HEK293 (cell line): ENCODE measurements at regions not wholly inside any gene's neighbourhood (a gene's known extent, or its start where the extent isn't known, plus 50 kb on each side); places are given as distances from the start of the nearest gene placed in this dataset.

ENCODE experiments used
- CTCF ChIA-PET: fragments of 350-600 bp; formaldehyde crosslinking; extraction: SDS; loops from one replicate; lab custom pipeline; 2021; ENCODE audit warnings: antibody characterized with exemption; lab: Yijun Ruan, JAX
- POLR2A ChIA-PET: fragments of 300-600 bp; formaldehyde crosslinking; extraction: SDS; loops from one replicate; lab custom pipeline; 2020; ENCODE audit warnings: antibody characterized with exemption, inconsistent platforms; lab: Yijun Ruan, JAX
- H3K27ac ChIP-seq: fragments of 200-500 bp; sonication (Bioruptor generic); 2 replicates; pipeline ENCODE4 v1.5.1; 2014; ENCODE audit warnings: low read depth, low read length, control low read depth, inconsistent platforms; ENCODE audit errors: extremely low read depth
- H3K36me3 ChIP-seq, 2 experiments: fragments of 200-500 bp in 1 of 2; sonication (Bioruptor generic) in 1 of 2; 1 replicate in 1 of 2; 2 replicates in 1 of 2; pipeline ENCODE4 v1.5.1; 2014 to 2017; ENCODE audit warnings: inconsistent platforms in 2 of 2, low read length in 2 of 2; ENCODE audit not compliant: control insufficient read depth in 2 of 2, insufficient read depth in 1 of 2
- H3K4me1 ChIP-seq: fragments of 200-500 bp; sonication (Bioruptor generic); 2 replicates; pipeline ENCODE4 v1.5.1; 2014; ENCODE audit warnings: mild to moderate bottlenecking, low read length, inconsistent platforms; ENCODE audit not compliant: control insufficient read depth, insufficient read depth
- H3K4me3 ChIP-seq: 2 replicates; pipeline ENCODE4 v1.5.1; 2011; ENCODE audit warnings: low read depth, mild to moderate bottlenecking, control low read depth, low read length, moderate library complexity
- H3K9me3 ChIP-seq: fragments of 200-500 bp; sonication (Bioruptor generic); 2 replicates; pipeline ENCODE4 v1.5.1; 2014; ENCODE audit warnings: low read depth, low read length, inconsistent platforms; ENCODE audit not compliant: control insufficient read depth, insufficient read depth
- BCL11A ChIP-seq: fragments of 450-650 bp; formaldehyde crosslinking; IDR thresholded peaks from 2 replicates; pipeline ENCODE4 v1.5.1; 2016; ENCODE audit warnings: low read depth, missing biosample characterization, missing genetic modification characterization
- SCRT2 ChIP-seq: fragments of 450-650 bp; formaldehyde crosslinking; IDR thresholded peaks from 2 replicates; pipeline ENCODE4 v1.5.1; 2016; ENCODE audit warnings: missing biosample characterization, missing genetic modification characterization
- SETDB1 ChIP-seq: IDR thresholded peaks from one replicate; pipeline ENCODE4 v1.6.1; 2017; ENCODE audit warnings: mild to moderate bottlenecking, low read length, moderate library complexity, mixed read lengths; ENCODE audit not compliant: insufficient read length
- ZBTB44 ChIP-seq: fragments of 450-650 bp; IDR thresholded peaks from 2 replicates; pipeline ENCODE4 v1.5.1; 2018; ENCODE audit warnings: missing biosample characterization, mild to moderate bottlenecking, missing genetic modification characterization
- ZBTB7A ChIP-seq: fragments of 450-650 bp; formaldehyde crosslinking; IDR thresholded peaks from 2 replicates; pipeline ENCODE4 v1.5.1; 2016; ENCODE audit warnings: low read depth, missing biosample characterization, missing genetic modification characterization
- ZNF16 ChIP-seq: fragments of 450-650 bp; formaldehyde crosslinking; IDR thresholded peaks from 2 replicates; pipeline ENCODE4 v1.5.1; 2016; ENCODE audit warnings: low read depth, missing biosample characterization, missing genetic modification characterization
- ZNF324 ChIP-seq: fragments of 450-650 bp; formaldehyde crosslinking; IDR thresholded peaks from 2 replicates; pipeline ENCODE4 v1.5.1; 2016; ENCODE audit warnings: missing biosample characterization, missing genetic modification characterization
- ZNF341 ChIP-seq: fragments of 450-650 bp; formaldehyde crosslinking; IDR thresholded peaks from 2 replicates; pipeline ENCODE4; 2016; ENCODE audit warnings: low read depth, missing biosample characterization, missing genetic modification characterization
- ZNF416 ChIP-seq: fragments of 450-650 bp; formaldehyde crosslinking; IDR thresholded peaks from 2 replicates; pipeline ENCODE4 v1.5.1; 2016; ENCODE audit warnings: missing biosample characterization, missing genetic modification characterization
- ZNF501 ChIP-seq: fragments of 450-650 bp; formaldehyde crosslinking; IDR thresholded peaks from 2 replicates; pipeline ENCODE4 v1.5.1; 2016; ENCODE audit warnings: missing biosample characterization, missing genetic modification characterization
- ZNF529 ChIP-seq: fragments of 450-650 bp; formaldehyde crosslinking; IDR thresholded peaks from 2 replicates; pipeline ENCODE4 v1.5.1; 2017; ENCODE audit warnings: missing genetic modification characterization, missing biosample characterization; ENCODE audit not compliant: insufficient replicate concordance
- ZNF544 ChIP-seq: fragments of 450-650 bp; formaldehyde crosslinking; IDR thresholded peaks from 2 replicates; pipeline ENCODE4 v1.5.0; 2017; ENCODE audit warnings: missing biosample characterization, missing genetic modification characterization
- ZNF623 ChIP-seq: fragments of 450-650 bp; formaldehyde crosslinking; IDR thresholded peaks from 2 replicates; pipeline ENCODE4 v1.5.1; 2016; ENCODE audit warnings: missing biosample characterization, missing genetic modification characterization
- ZNF670 ChIP-seq: fragments of 450-650 bp; formaldehyde crosslinking; IDR thresholded peaks from 2 replicates; pipeline ENCODE4 v1.5.1; 2016; ENCODE audit warnings: missing biosample characterization, missing genetic modification characterization, low read depth
- TF ChIP-seq, protein P1 (sequence below): fragments of 450-650 bp; formaldehyde crosslinking; IDR thresholded peaks from 2 replicates; pipeline ENCODE4 v1.5.1; 2016; ENCODE audit warnings: missing biosample characterization, missing genetic modification characterization

GRCh38 chr4:19925516-19925915 lies 326.2 kb upstream of the SLIT2 start:
- H3K27ac ChIP-seq, result no peak overlapping the region
- H3K36me3 ChIP-seq, result no peaks in the 10 kb centered on the region
- TF ChIP-seq ZNF544, result no peak
- no peak for TF ChIP-seq SCRT2
- TF ChIP-seq SETDB1, result no peak
- TF ChIP-seq ZNF16, result no peak
- TF ChIP-seq ZNF529, result no peak
- no peak for TF ChIP-seq ZBTB7A
- no peak for TF ChIP-seq BCL11A (tag by site-specific recombination)
- no peak for TF ChIP-seq ZBTB44
- TF ChIP-seq, all 188 proteins: peak for 0
- CTCF ChIA-PET, result interaction anchor here (0.8 kb wide), 1 partner anchor 13 kb away, joined by 3 read pairs; no protein-coding TSS in a partner anchor
- no peaks in the 10 kb centered on the region for H3K4me1 ChIP-seq
- no peaks in the 10 kb centered on the region for H3K9me3 ChIP-seq
- POLR2A ChIA-PET, result no interaction called here
- H3K4me3 ChIP-seq, result no peak overlapping the region

DNA sequence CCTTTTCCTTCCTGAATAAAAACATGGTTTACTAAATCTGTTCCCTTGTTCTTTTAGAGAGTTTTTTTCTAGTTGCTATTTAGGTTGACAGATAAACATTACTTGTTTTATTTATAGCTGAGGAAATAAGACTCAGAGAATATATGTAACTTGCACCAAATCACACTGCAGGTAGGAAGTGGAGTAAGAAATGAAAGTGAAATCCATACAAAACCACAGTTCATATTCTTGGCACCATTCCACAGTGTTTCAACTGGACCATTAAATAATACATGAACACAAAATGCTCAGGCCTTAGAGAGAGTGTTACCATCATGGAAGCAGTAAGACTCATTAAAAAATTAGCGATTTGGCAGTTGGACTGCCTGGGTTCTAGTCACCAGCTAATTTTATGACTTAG lies 326.9 kb upstream of the SLIT2 start:
- Histone ChIP-seq H3K4me1 (no peaks in the 10 kb centered on the region), H3K36me3 (no peaks in the 10 kb centered on the region), H3K27ac (no peak overlapping the region)
- CTCF ChIA-PET, result interaction anchor here (0.6 to 0.8 kb wide), 2 partner anchors 12 to 324 kb away, joined by 3 read pairs; no protein-coding TSS in a partner anchor
- POLR2A ChIA-PET, result no interaction called here
- TF ChIP-seq ZNF324 (tag by site-specific recombination) (no peak), ZNF416 (tag by site-specific recombination) (no peak), ZNF623 (tag by site-specific recombination) (no peak)
- TF ChIP-seq, protein P1, sequence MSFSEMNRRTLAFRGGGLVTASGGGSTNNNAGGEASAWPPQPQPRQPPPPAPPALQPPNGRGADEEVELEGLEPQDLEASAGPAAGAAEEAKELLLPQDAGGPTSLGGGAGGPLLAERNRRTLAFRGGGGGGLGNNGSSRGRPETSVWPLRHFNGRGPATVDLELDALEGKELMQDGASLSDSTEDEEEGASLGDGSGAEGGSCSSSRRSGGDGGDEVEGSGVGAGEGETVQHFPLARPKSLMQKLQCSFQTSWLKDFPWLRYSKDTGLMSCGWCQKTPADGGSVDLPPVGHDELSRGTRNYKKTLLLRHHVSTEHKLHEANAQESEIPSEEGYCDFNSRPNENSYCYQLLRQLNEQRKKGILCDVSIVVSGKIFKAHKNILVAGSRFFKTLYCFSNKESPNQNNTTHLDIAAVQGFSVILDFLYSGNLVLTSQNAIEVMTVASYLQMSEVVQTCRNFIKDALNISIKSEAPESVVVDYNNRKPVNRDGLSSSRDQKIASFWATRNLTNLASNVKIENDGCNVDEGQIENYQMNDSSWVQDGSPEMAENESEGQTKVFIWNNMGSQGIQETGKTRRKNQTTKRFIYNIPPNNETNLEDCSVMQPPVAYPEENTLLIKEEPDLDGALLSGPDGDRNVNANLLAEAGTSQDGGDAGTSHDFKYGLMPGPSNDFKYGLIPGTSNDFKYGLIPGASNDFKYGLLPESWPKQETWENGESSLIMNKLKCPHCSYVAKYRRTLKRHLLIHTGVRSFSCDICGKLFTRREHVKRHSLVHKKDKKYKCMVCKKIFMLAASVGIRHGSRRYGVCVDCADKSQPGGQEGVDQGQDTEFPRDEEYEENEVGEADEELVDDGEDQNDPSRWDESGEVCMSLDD, result no peak
- TF ChIP-seq, all 188 proteins: peak for 0
- Histone ChIP-seq H3K9me3 (no peaks in the 10 kb centered on the region), H3K4me3 (no peak overlapping the region)

DNA sequence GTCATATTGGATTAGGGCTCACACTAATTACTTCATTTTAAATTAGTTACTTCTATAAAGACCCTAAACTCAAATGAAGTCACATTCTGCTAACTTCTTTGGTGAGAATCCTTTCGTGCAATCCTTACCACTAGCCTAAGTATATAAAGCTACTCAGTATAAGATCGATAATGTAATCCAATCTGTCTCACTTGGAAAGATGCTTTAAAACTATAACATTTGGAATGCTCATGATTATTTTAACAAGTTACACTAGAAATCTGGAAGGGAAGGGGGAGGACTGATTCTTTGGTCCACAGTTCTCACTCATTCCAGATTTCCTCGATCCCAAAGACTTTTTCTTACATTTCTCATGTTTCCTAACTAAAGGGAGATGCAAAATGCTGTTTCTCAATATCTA lies 336.4 kb upstream of the SLIT2 start:
- H3K9me3 ChIP-seq, result no peaks in the 10 kb centered on the region
- no peak overlapping the region for H3K4me3 ChIP-seq
- TF ChIP-seq ZNF501 (tag by site-specific recombination), result no peak
- H3K36me3 ChIP-seq, result no peaks in the 10 kb centered on the region
- no peaks in the 10 kb centered on the region for H3K4me1 ChIP-seq
- ChIA-PET CTCF (no interaction called here), POLR2A (no interaction called here)
- no peak overlapping the region for H3K27ac ChIP-seq

- no peaks in the 10 kb centered on the region for H3K36me3 ChIP-seq
- no peaks in the 10 kb centered on the region for H3K9me3 ChIP-seq
- ChIA-PET POLR2A (no interaction called here), CTCF (interaction anchor here (0.6 kb wide), 1 partner anchor 482 kb away, joined by 4 read pairs; no protein-coding TSS in a partner anchor)
- no peaks in the 10 kb centered on the region for H3K4me1 ChIP-seq
- H3K4me3 ChIP-seq, result no peak overlapping the region
- H3K27ac ChIP-seq, result no peak overlapping the region
- TF ChIP-seq ZNF341 (tag by site-specific recombination) (no peak), ZNF670 (no peak)
These were observed 338.1 kb upstream of the SLIT2 start for GRCh38 chr4:19913650-19914049.
